Inflammatory macrophage (primary cell): ENCODE measurements at regions not wholly inside any gene's neighbourhood (a gene's known extent, or its start where the extent isn't known, plus 50 kb on each side); places are given as distances from the start of the nearest gene placed in this dataset.
A peak's percentile ranks its signal among the peaks of the same experiment; 100 is the strongest.
"Not testable (repeated sequence)": the region's sequence is repeated elsewhere in the genome, so short reads cannot be mapped to it uniquely, and the experiment has no call there.

Source experiments
- DNase-seq, 2 donors: peaks; one replicate each; pipeline ENCODE4 v3.0.0-alpha.2; 2020 to 2022

DNA sequence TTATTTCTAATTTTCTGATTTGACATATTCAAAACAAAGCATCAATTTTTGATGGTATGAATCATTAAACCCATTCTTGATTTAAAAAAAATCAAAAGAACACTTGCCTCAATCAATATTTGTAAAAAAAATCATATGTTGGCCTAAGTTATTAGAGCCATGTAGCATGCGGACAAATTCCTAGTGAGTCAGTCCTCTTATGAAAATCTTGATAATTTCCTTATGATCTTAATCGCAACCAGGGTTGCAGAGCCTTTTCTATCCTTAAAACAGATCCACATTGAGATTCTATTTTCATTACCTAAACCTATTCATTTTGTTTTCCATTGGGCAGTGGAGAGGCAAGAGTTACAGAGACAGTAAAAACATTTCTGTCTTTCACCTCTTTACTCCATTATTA lies 203.2 kb downstream of the ARL4A start:
- DNase-seq: no peak

DNA sequence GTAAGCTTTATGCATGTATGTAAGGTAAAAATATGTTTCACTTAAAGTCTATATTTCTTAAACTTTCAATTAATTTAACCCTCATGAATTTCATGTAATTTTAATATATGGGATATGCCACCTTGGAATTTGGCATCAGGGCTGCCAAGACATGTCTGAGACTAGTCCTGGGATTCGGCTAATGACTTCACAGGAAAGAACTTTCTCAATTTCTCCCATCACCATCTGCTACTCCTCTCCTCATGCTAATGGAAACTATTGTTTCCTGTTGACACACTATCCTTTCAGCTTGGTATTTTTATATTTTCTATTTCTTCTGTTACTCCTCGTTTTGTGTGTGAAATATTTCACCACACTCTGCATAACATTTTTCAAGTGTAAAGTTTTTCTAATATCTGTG lies 205.9 kb downstream of the ARL4A start:
- no peak for DNase-seq

DNA sequence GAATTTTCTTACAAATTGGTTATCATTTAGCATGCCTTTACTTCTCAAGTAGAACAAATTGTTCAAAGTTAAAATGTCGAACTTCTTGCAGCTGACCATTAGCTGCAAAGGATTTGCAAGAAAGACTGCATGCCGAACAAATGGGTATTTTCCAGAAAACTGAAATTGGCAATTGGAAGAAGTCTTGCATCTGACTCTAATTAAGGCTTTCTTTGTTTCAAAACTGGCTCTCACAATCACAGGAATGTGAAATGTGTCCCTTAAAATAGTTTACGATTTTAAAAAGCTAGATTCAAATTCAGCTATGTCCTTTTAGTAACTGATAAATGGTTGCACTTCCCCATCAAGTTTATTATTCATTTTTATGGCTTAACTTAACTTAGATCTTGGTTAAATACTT lies 207.9 kb downstream of the ARL4A start:
- no peak for DNase-seq

DNA sequence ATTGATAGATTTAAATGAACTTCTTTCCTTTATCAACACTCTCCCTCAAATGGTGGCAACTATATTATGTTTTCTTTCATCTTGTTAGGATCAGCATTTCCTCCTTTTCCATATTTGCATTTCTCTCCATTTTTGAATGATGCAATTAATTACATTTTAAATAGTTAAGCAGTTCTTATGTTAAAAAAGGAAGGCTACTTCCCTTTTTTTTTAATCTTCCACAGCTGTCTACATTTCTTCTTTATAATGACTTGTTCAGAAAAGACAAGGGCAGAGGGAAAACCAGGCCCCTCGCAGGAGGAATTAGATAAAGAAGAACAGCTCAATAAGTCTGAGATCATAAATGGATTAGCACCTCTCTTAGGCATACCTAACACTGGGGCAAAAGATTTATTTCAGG lies 208.9 kb downstream of the ARL4A start:
- DNase-seq: peak in 1 of 2 donors; percentile 18

DNA sequence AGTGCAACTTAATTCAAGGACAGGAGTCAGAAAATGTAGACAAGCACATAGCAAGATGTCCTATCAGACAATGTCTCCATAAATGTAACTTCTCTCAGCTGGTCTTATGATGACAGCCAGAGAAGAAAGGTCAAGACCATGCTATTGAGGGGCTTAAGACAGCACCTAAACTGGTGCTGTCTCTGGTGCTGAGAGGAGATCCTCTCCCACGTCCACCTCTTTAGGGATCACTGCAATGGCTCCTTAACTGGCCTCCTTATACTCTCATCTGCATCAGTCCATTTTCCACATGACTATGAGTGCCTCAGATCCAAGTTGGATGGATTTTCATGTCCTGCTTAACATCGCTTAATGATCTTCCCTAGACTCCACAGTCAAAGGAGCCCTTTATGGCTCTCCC lies 210.6 kb downstream of the ARL4A start:
- DNase-seq: no peak

DNA sequence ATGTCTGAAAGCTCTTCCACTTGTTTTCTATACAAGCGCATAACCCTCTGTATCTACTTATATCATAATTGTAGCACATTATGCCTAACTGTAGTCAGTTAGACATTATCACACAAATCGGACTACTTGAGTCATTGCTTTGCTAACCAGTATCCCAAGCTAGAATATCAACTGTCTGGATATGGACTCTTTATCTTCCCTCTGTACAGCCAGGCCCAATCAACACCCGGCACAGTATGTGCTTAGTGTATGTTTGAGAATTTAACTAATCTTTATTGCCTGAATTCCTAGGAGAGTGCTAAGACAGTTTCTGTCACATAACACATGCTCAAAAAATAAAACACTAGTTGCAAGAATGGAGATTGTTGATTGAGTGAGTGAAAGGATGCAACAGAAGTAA lies 211.2 kb downstream of the ARL4A start:
- DNase-seq: no peak

DNA sequence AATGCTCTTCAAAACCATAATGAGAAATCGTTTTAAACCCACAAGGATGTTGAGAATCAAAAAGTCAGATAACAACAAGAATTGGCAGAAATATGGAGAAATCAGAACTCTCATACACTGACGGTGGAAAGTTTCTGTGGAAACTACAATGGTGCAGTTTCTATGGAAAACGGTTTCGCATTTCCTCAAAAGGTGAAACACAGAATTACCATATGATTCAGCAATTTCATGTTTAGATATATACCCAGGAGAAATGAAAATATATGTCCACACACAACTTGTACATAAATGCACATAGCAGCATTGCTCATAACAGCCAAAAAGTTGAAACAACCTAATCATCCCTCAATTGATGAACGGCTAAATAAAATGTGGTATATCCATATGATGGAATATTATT lies 218.2 kb downstream of the ARL4A start:
- DNase-seq: no peak

DNA sequence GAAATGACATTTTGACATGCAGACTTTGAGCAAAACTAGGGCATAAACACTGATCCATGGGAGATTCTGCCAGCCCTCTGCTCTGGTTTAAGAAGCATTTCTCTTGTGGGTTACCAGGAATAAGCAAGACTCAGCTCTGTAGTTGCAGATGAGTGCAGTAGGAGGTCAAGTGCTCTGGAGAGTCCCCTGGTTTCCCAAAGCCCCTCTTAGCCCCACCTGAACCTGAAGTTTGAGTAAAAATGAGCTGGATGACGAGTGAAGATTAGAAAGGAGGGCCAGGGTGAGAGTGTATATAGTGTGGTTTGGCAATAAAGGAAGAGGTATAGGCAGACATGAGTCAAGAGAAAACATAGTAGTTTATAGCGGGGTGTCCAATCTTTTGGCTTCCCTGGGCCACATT lies 220.3 kb downstream of the ARL4A start:
- DNase-seq: no peak

DNA sequence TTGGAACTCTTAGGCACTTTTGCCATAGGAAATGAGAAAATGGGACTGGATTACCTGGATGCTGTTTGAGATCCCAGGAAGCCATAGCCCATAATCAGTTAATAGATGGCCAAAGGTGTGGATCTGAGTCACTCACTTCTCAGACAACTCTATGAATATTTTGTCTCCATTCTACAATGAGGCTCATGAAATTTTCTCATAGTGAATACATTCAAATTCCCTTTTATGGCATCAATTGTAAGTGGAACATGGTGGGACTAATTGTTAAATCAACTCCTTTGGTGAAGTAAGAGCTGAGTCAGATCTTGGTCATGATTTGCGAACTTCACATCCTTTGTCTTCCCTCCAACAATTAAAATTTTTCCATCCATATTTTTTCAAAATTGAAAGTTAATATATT lies 222.1 kb downstream of the ARL4A start:
- no peak for DNase-seq

DNA sequence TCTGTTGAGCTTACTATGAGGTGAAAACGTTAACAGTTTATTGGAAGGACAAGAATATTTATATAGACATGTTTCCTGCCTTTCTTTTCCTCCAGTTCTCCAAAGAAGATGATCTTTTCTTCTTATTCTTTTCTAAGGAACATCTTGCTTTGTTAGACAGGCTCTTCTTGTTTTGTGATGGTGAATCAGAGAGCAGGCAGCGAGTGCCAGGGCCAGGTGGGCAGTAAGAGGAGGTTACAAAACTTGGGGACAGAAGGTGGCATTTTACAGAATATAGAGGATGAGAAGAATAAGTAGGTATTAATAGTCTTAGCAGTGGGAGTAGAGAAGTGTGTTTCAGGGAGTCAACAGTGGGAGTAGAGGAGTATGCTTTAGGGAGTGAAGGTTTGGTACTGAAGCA lies 223.6 kb downstream of the ARL4A start:
- no peak for DNase-seq

DNA sequence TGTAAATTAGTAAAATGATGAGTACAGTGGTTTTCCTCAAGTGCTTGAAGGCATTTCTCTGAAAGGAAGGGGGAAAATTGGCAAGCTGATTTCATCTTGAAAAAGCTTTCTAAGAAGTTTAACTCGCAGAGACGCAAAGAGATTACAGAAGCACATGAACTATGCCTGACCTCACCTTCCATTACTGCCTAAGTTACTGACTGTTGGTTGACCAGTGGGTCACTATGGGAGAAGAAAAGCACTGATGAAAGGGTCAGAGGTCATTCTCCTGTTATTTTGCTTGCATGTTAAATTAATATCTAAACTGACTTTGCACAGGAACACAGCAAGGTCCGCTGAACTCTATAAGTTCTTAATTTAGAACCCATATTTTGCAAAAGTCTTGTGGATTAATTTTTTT lies 225.6 kb downstream of the ARL4A start:
- DNase-seq: no peak

DNA sequence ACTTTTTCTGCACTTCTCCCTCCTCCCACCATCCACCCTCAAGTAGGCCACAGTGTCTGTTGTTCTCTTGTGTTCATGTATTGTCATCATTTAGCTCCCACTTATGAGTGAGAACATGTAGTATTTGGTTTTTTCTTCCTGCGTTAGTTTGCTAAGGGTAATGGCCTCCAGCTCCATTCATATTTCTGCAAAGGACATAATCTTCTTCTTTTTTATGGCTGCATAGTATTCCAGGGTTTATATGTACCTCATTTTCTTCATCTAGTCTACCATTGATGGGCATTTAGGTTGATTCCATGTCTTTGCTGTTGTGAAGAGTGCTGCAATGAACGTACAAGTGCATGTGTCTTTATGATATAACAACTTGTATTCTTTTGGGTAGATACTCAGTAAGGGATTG lies 230.4 kb downstream of the ARL4A start:
- DNase-seq: no peak

DNA sequence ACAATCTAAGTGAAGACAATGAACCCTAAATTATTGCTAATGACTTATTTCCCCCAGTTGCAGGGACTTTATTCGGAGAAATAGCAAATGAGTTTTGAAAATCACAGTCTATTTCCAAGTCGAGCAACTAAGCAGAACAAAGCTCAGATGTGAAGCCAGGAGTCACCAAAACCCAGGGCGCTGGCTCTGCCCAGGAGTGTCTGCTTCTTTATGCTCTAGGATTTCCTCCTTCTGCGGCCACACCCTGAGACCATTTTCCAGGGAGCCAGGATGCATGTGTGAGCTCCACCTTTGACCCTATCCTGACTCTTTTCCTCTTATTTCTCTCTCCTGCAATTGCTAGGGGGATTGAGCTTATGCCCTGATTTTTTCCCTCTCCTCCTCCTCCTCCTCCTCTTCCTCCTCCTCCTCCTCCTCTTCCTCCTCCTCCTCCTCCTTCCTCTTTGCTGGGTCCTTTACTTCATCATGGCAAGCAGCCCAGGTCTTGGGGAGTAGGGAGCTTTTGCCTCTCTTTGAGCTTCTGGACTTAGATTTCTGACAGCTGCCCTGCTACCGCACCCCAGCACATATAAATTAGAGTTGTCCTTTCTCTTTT lies 234.4 kb downstream of the ARL4A start:
- no peak for DNase-seq

DNA sequence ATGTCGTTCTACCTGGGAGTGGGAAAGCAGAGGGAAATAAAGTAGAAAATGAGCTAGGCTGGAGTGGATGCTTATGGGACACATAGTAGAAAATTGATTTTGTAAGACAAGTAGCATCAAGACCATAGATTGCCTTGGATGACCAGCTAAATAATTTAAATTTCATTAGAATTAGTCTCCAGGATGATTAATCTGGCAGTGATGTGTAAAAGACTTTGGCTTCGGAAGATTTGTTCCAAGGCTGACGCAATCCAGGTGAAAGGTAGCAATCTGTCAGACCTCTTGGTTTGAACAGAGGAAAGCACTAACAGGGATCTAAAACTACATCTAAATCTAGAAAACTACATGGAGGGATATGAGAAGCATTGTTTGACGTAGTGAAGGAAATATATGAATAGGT lies 236.5 kb downstream of the ARL4A start:
- DNase-seq: no peak

DNA sequence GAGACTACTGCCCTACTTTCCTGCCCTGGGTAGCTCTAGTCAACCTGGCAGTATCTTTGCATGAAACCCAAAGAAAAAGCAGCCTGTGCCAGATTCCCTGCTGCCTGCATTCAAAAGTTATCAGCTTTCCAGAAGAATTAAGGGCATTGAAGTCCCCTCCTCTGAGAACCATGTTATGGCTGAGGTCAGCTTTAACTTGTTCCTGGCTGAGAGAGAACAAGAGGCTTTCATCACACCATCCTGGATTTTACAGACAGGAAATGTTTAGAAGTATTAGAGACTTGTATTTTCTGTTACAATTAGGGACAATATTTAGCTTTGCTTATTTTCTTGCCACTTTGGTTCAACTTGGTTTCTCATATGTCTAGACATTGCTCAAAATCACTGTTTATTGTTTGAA lies 238.8 kb downstream of the ARL4A start:
- no peak for DNase-seq

DNA sequence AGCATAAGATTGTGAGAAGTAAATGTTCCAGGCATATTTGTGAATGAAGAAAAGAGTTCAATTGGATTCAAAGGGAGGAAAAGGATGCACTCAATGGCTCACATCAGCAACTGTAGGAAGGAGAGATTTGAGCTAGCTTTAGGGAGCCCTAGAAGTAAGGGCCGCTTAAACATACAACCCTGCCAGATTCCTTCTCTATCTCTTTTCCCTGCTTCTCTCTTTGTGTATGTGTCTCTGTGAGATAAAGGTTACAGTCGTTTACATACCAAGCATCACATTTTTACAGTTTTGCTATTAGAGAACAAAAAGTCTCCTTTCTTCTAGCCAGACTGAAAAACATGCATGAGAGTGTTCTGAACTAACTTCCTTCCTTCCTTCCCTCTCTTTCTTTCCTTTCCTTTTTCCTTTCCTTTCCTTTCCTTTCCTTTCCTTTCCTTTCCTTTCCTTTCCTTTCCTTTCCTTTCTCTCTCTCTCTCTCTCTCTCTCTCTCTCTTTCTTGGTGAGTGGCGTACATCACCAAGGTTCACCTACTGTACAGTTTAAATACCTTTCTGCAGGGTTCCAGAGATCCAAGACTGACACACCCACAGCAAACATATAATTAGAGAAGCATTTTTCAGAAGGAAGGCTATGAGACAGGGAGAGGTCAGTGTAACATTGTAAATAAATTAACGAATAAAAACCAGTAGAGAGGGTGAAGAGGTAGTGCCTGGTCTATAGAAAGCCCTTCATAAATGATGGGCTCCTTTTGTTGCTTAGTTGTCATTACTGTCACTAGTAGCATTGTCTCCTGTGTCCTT lies 240.4 kb downstream of the ARL4A start:
- DNase-seq: no peak

DNA sequence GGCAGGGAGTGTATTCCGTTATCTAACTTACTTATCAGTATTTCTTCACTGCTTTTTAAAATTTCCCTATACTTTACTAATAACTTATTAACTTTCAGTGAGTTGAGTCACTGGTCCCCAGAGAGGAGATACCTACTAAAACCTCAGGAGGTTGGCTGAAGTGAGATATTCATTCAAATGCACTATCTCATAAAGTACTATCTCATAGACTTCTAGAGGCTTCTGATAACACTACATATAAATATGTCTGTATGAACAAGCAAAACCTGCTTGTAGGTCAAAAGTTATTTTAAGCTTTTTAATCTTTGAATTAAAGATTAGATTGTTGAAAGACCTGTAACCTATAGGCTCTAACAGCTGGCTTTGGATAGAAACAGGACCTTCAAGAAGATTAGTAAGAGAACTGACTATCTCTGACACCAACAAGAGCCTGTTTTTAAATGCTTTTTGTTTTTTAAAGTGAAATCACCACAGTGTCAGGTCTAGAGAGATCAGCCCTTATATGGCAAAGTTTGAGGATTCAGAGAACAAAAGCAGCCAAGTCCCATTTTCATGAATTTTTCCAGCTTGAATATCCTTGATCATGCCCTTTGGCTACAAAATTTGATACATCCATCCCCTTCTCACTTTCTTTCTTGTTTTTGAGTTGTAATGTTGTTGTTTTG lies 242.2 kb downstream of the ARL4A start:
- DNase-seq: no peak

DNA sequence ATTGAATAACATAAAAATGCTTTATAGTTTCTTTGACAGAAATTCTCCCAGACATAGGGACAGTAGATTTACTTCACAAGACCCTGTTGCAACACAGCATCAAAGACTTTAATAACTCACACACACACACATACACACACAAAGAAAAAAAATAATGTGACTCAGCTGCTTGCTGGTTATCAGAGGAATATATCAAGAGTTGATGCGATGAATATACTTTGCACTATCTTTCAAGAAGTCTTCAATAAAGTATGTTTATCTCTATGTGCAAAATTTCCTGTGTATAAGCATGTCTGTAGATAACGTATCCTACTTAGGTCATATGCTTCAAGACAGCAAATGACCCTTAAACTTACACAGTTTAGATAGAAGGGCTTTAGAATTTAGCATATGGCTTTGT lies 243.1 kb downstream of the ARL4A start:
- DNase-seq: no peak

DNA sequence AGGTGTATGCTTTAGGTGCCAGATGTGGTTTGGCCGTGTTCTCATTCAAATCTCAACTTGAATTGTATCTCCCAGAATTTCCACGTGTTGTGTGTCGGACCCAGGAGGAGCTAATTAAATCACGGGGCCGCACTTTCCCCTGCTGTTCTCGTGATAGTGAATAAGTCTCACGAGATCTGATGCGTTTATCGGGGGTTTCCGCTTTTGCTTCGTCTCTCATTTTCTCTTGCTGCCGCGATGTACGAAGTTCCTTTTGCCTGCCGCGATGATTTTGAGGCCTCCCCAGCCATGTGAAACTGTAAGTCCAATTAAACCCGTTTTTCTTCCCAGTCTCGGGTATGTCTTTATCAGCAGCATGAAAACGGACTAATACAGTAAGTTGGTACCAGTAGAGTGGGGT lies 244.0 kb downstream of the ARL4A start:
- DNase-seq: not testable (repeated sequence)

DNA sequence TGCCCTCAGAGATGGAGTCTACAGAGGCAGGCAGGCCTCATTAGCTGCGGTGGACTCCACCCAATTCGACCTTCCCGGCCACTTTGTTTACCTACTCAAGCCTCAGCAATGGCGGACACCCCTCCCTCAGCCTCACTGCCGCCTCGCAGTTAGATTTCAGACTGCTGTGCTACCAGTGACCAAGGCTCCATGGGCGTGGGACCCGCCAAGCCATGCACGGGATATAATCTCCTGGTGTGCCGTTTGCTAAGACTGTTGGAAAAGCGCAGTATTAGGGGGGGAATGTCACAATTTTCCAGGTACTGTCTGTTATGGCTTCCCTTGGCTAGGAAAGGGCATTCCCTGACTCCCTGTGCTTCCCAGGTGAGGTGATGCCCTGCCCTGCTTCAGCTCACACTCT lies 252.3 kb downstream of the ARL4A start:
- no peak for DNase-seq

DNA sequence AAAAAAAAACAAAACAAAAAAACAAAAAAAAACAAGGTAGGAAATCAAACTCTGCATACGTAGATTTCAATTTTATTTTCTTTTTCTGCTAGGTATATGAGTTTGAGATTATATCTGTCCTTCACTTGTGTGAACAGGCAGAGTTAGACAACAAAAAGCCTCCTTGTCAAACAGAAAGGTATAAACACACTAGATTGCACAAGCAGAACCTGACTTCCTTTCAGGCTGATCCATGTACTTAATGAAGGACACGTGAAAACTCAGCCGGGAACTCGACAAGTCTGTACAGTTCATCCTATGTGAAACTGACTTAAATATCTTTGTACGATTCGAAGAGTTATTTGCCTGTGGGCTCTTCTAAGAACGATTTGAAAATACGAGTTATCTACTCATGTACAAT lies 254.1 kb downstream of the ARL4A start:
- DNase-seq: no peak

DNA sequence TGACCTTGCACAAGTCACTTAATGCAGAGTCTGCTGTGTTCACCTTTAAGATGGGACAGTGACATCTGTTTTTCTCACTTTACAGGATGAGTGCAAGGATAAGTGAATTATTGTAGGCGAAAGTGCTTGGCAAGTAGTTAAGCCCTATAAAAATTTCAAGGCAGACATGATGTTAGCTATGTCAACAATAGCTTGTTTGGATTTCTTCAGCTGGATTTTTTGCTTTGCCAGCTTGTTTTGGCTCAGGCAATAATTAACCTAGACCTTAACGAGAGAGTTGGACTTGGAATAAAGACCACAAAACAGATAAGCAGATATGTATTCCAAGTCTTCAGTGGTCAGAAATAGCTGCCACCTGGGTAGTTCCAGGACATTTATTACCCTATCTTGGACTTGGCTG lies 255.2 kb downstream of the ARL4A start:
- no peak for DNase-seq

DNA sequence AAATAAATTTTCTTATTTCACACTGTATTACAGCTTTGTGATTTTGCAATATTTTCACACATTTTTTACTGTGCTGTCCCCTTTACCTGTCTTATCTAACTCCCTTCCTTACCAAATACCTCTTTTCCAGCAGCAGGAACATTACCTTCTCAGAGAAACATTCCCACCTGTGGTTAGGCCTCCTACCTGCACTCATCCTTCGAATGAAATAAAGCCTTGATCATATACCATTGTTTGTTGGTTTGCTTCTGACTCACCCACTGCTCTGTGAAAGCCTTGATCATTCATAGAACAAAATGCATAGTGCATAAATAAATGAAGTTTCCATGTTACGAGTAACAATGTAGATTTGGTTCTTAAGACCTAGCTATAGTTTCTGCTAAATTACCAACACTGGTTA lies 256.3 kb downstream of the ARL4A start:
- DNase-seq: no peak

DNA sequence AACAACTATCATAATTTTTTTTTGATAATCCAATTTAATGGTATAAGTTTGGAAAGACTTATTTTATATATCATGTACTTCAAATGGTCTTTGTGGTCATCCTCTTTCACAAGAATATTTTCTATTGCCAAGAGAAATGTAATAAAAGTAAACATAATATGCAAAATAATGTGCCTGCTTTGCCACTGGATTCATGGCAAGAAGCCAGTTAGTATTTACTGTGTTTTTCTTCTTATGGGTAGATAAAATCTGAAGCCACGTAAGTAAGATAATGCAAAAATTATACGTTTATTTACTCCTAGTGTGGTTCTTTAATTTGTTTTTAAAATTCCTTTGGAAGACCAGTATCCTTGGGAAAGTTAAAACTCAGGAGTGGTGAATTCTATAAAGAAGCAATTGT lies 258.5 kb downstream of the ARL4A start:
- no peak for DNase-seq
